Smooth muscle cell (in vitro differentiated cells): ENCODE measurements at regions not wholly inside any gene's neighbourhood (a gene's known extent, or its start where the extent isn't known, plus 50 kb on each side); places are given as distances from the start of the nearest gene placed in this dataset.

Source experiments
- DNase-seq: peaks from one replicate; lab custom pipeline; 2025; ENCODE audit not compliant: unreplicated experiment; lab: John Stamatoyannopoulos, UW
- H2AFZ ChIP-seq: fragments of 200-600 bp; sonication (generic); 2 replicates; pipeline ENCODE4 v1.6.0; 2016; ENCODE audit warnings: antibody characterized with exemption, low read depth, mild to moderate bottlenecking
- H3F3A ChIP-seq: fragments of 200-600 bp; sonication (generic); 2 replicates; pipeline ENCODE4 v1.6.0; 2017; ENCODE audit warnings: antibody characterized with exemption, low read depth
- H3K27ac ChIP-seq: fragments of 200-600 bp; sonication (generic); 2 replicates; pipeline ENCODE4 v1.5.1; 2016; ENCODE audit warnings: low read depth, mild to moderate bottlenecking
- H3K27me3 ChIP-seq: fragments of 200-600 bp; sonication (generic); 2 replicates; pipeline ENCODE4 v1.6.1; 2016; ENCODE audit warnings: low read depth, mild to moderate bottlenecking
- H3K36me3 ChIP-seq: fragments of 200-600 bp; sonication (generic); 2 replicates; pipeline ENCODE4 v1.5.1; 2016; ENCODE audit warnings: low read depth
- H3K4me1 ChIP-seq: fragments of 200-600 bp; sonication (generic); 2 replicates; pipeline ENCODE4 v1.5.1; 2016; ENCODE audit warnings: low read depth
- H3K4me2 ChIP-seq: fragments of 200-600 bp; sonication (generic); 2 replicates; pipeline ENCODE4 v1.6.0; 2016; ENCODE audit warnings: mild to moderate bottlenecking
- H3K4me3 ChIP-seq: fragments of 200-600 bp; sonication (generic); 2 replicates; pipeline ENCODE4 v1.5.1; 2016; ENCODE audit warnings: mild to moderate bottlenecking
- H3K79me2 ChIP-seq: fragments of 200-600 bp; sonication (generic); 2 replicates; pipeline ENCODE4 v1.6.0; 2016; ENCODE audit warnings: low read depth, mild to moderate bottlenecking
- H3K9ac ChIP-seq: fragments of 200-600 bp; sonication (generic); 2 replicates; pipeline ENCODE4 v1.6.0; 2016; ENCODE audit warnings: low read depth
- H3K9me3 ChIP-seq: fragments of 200-600 bp; sonication (generic); replicated peaks from 2 replicates; pipeline ENCODE4 v1.5.1; 2016; ENCODE audit warnings: low read depth
- H4K20me1 ChIP-seq: fragments of 200-600 bp; sonication (generic); 2 replicates; pipeline ENCODE4 v1.6.0; 2016; ENCODE audit warnings: low read depth
- CTCF ChIP-seq: fragments of 200-600 bp; sonication (generic); IDR thresholded peaks from 2 replicates; pipeline ENCODE4 v1.5.1; 2017; ENCODE audit warnings: borderline replicate concordance, mild to moderate bottlenecking, antibody characterized with exemption; ENCODE audit not compliant: insufficient read depth, poor library complexity, severe bottlenecking
- WGBS: methylation state at CpG from one replicate; pipeline ENCODE4 v1.1.7; 2016; ENCODE audit warnings: low lambda C conversion rate; 5-methylcytosine and 5-hydroxymethylcytosine counted together

DNA sequence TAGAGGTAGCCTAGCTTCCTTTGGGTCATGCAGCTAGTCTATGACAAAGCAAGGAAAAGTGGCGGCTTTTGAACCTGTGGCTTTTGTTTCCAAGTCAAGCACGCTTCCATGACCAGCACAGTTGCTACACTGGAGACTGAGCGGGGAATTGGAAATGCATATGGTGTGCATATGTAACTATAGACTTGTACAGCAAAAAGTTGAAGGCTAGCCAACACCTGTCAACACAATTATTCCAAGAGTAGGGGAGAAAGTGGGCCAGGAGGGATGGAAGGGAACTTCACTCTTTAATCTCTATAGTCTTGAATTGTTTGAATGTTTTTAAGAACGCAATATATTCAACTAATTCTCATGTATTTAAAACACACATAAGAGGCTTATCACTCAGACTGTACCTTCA lies 218.5 kb upstream of the CADM1 start:
- Histone ChIP-seq H3K9ac (no peak overlapping the region), H3K79me2 (no peaks in the 10 kb centered on the region), H3K4me3 (no peak overlapping the region), H3K36me3 (no peaks in the 10 kb centered on the region), H2AFZ (no peak overlapping the region), H3K9me3 (no peaks in the 10 kb centered on the region), H3K27me3 (peaks cover 7% of the 10 kb centered on the region), H4K20me1 (no peaks in the 10 kb centered on the region), H3F3A (no peaks in the 10 kb centered on the region), H3K27ac (no peak overlapping the region), H3K4me1 (no peaks in the 10 kb centered on the region), H3K4me2 (no peak overlapping the region)
- DNase-seq, result no peak
- no peak for TF ChIP-seq CTCF
- 94% methylated on average over 4 of the region's 4 CpGs for whole genome bisulfite sequencing

- Histone ChIP-seq H3K36me3 (no peaks in the 10 kb centered on the region), H3K4me2 (no peak overlapping the region), H2AFZ (no peak overlapping the region), H3K4me1 (no peaks in the 10 kb centered on the region), H3K4me3 (no peak overlapping the region), H3F3A (no peaks in the 10 kb centered on the region), H3K9ac (no peak overlapping the region), H3K79me2 (no peaks in the 10 kb centered on the region), H3K27ac (no peak overlapping the region), H4K20me1 (no peaks in the 10 kb centered on the region), H3K9me3 (no peaks in the 10 kb centered on the region), H3K27me3 (peaks cover 3% of the 10 kb centered on the region)
- TF ChIP-seq CTCF, result no peak
- no peak for DNase-seq
- 84% methylated on average over 3 of the region's 3 CpGs for WGBS
These were observed 217.2 kb upstream of the CADM1 start for GRCh38 chr11:115721296-115721995.

DNA sequence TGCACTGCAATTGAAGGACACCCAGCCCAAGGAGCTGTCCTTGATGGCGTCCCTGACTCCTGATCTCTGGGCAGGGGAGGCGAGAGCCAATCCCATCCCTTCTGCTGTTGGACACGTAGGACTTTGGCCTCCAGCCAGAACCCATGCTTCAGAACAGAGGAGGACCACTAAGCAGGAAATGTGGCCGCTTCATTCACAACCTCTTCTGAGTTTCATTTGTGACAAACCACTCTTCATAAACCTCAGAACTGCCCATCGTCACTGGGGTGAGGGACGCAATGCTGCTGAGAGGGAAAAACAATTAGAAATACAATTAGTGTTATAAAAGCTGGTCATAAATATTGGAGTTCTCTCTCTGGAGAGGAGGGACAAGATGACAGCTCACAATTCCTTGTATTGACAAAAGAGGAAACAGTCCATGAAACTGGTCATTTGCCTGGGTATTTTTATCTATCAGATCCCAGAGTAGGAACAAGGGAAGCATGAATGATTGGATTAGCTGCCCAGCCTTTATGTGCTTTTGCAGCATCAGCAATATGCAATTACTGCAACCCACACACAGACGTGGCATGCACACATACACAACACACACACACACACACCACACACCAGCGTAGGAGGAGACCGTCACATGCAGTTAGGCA lies 216.5 kb upstream of the CADM1 start:
- Histone ChIP-seq H3K9me3 (no peaks in the 10 kb centered on the region), H3K27ac (no peak overlapping the region), H3F3A (no peaks in the 10 kb centered on the region), H4K20me1 (no peaks in the 10 kb centered on the region), H3K9ac (no peak overlapping the region), H3K27me3 (no peaks in the 10 kb centered on the region), H2AFZ (no peak overlapping the region), H3K79me2 (no peaks in the 10 kb centered on the region), H3K36me3 (no peaks in the 10 kb centered on the region), H3K4me2 (no peak overlapping the region), H3K4me1 (no peaks in the 10 kb centered on the region), H3K4me3 (no peak overlapping the region)
- TF ChIP-seq CTCF, result no peak
- no peak for DNase-seq
- 79% methylated on average over 9 of the region's 9 CpGs for whole genome bisulfite sequencing

DNA sequence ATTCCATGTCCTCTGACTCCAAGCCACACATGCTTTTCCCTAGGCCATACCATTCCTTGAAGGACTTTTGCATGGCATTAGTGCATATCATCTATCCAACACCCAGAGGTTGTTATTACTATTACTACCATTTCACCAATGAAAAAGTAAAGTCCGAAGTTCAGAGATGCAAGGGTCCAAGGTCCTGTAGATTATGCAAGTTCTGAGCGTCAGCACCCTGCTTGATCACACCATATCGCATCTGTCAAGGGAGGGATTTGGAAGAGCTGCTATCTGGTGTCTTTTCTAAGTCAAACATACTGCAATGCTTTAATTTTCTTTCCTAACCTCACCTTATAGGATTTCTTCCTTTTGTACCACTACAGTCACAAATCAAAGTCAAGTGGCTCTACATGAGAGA lies 214.7 kb upstream of the CADM1 start:
- DNase-seq, result no peak
- Histone ChIP-seq H3K27ac (no peak overlapping the region), H3K4me2 (no peak overlapping the region), H3K9ac (no peak overlapping the region), H3K27me3 (no peaks in the 10 kb centered on the region), H3K4me3 (no peak overlapping the region), H4K20me1 (no peaks in the 10 kb centered on the region), H3K9me3 (no peaks in the 10 kb centered on the region), H3F3A (no peaks in the 10 kb centered on the region), H3K36me3 (no peaks in the 10 kb centered on the region), H3K79me2 (no peaks in the 10 kb centered on the region), H3K4me1 (no peaks in the 10 kb centered on the region), H2AFZ (no peak overlapping the region)
- no peak for TF ChIP-seq CTCF
- 94% methylated on average over 3 of the region's 3 CpGs for WGBS
